IMR-90 (cell line): ENCODE measurements at regions not wholly inside any gene's neighbourhood (a gene's known extent, or its start where the extent isn't known, plus 50 kb on each side); places are given as distances from the start of the nearest gene placed in this dataset.

Experiments
- ATAC-seq: fragments of 200-7000 bp; cut with Tn5 transposase; 2 replicates; pipeline ENCODE4 v1.9.1; 2020; ENCODE audit warnings: low read depth, mild to moderate bottlenecking, moderate library complexity
- BruUV-seq: library from RNA; stranded (reverse); fragments of 400-500 nt; replicated peaks from 2 replicates; lab custom pipeline; 2021; lab: Mats Ljungman, UMichigan
- CTCF ChIA-PET: fragments of 300-600 bp; formaldehyde crosslinking; extraction: SDS; loops from one replicate; lab custom pipeline; 2021; ENCODE audit warnings: antibody characterized with exemption; lab: Yijun Ruan, JAX
- POLR2A ChIA-PET: fragments of 300-600 bp; sonication (Branson Sonifier 250); formaldehyde crosslinking; loops from one replicate; lab custom pipeline; 2022; ENCODE audit warnings: antibody characterized with exemption; ENCODE audit not compliant: unreplicated experiment; lab: Charles Lee
- DNase-seq: peaks from one replicate; pipeline ENCODE4 v3.0.0; 2013
- H2AFZ ChIP-seq: replicated peaks from 2 replicates; pipeline ENCODE3; 2013; ENCODE audit warnings: low read length, mild to moderate bottlenecking; ENCODE audit not compliant: poor library complexity
- H2AK5ac ChIP-seq: 2 replicates; pipeline ENCODE4 v1.6.1; 2013; ENCODE audit warnings: low read depth, low read length, inconsistent platforms
- H2AK9ac ChIP-seq: replicated peaks from 2 replicates; pipeline ENCODE3; 2013; ENCODE audit warnings: mild to moderate bottlenecking, low read depth, low read length, moderate library complexity; ENCODE audit not compliant: poor library complexity
- H2BK120ac ChIP-seq: 2 replicates; pipeline ENCODE4 v1.6.1; 2013; ENCODE audit warnings: low read depth, low read length, inconsistent platforms
- H2BK15ac ChIP-seq: 3 replicates; pipeline ENCODE4 v1.6.1; 2013; ENCODE audit warnings: low read depth, low read length, inconsistent platforms
- H2BK20ac ChIP-seq: 2 replicates; pipeline ENCODE4 v1.6.1; 2013; ENCODE audit warnings: low read depth, mild to moderate bottlenecking, inconsistent platforms, low read length, moderate library complexity
- H2BK5ac ChIP-seq: 2 replicates; pipeline ENCODE4 v1.6.1; 2013; ENCODE audit warnings: mild to moderate bottlenecking, low read depth, low read length, inconsistent platforms; ENCODE audit not compliant: poor library complexity, severe bottlenecking
- H3K14ac ChIP-seq: replicated peaks from 2 replicates; pipeline ENCODE4 v1.6.1; 2013; ENCODE audit warnings: low read depth, low read length, inconsistent platforms
- H3K18ac ChIP-seq: 2 replicates; pipeline ENCODE4 v1.6.1; 2013; ENCODE audit warnings: low read depth, low read length, control low read depth
- H3K23ac ChIP-seq: 2 replicates; pipeline ENCODE4 v1.6.1; 2013; ENCODE audit warnings: low read depth, low read length, inconsistent platforms
- H3K27ac ChIP-seq: 2 replicates; pipeline ENCODE4 v1.5.1; 2013; ENCODE audit warnings: mild to moderate bottlenecking, control low read depth, low read length; ENCODE audit not compliant: insufficient read depth
- H3K27me3 ChIP-seq: 2 replicates; pipeline ENCODE4 v1.6.1; 2013; ENCODE audit warnings: low read length; ENCODE audit not compliant: control insufficient read depth, insufficient read depth
- H3K36me3 ChIP-seq: 2 replicates; pipeline ENCODE4 v1.6.1; 2013; ENCODE audit warnings: low read length, mixed read lengths; ENCODE audit not compliant: control insufficient read depth, insufficient read depth
- H3K4ac ChIP-seq: 2 replicates; pipeline ENCODE4 v1.6.1; 2013; ENCODE audit warnings: low read depth, low read length, inconsistent platforms
- H3K4me1 ChIP-seq: 2 replicates; pipeline ENCODE4 v1.6.1; 2013; ENCODE audit warnings: low read length, mixed read lengths; ENCODE audit not compliant: control insufficient read depth, insufficient read depth
- H3K4me2 ChIP-seq: 2 replicates; pipeline ENCODE4 v1.6.1; 2013; ENCODE audit warnings: low read depth, mild to moderate bottlenecking, control low read depth, low read length, moderate library complexity
- H3K4me3 ChIP-seq: 2 replicates; pipeline ENCODE4 v1.5.1; 2013; ENCODE audit warnings: low read depth, mild to moderate bottlenecking, control low read depth, low read length, moderate library complexity; ENCODE audit not compliant: insufficient read depth
- H3K56ac ChIP-seq: 2 replicates; pipeline ENCODE4 v1.6.1; 2013; ENCODE audit warnings: low read length, inconsistent platforms; ENCODE audit not compliant: insufficient read depth; ENCODE audit errors: extremely low read depth
- H3K79me1 ChIP-seq, 2 experiments: 2 replicates each; pipeline ENCODE4 v1.6.1; 2013; ENCODE audit warnings: low read length in 2 of 2, inconsistent platforms in 1 of 2, low read depth in 1 of 2
- H3K9ac ChIP-seq: 2 replicates; pipeline ENCODE4 v1.6.1; 2013; ENCODE audit warnings: low read depth, low read length, control low read depth
- H3K9me1 ChIP-seq: 2 replicates; pipeline ENCODE4 v1.6.1; 2013; ENCODE audit warnings: low read length, inconsistent platforms; ENCODE audit not compliant: insufficient read depth
- H3K9me3 ChIP-seq: 2 replicates; pipeline ENCODE4 v1.6.1; 2013; ENCODE audit warnings: low read length; ENCODE audit not compliant: control insufficient read depth, insufficient read depth
- H4K20me1 ChIP-seq: 2 replicates; pipeline ENCODE4 v1.6.1; 2013; ENCODE audit warnings: low read length, inconsistent platforms; ENCODE audit not compliant: insufficient read depth
- H4K5ac ChIP-seq: 2 replicates; pipeline ENCODE4 v1.6.1; 2013; ENCODE audit warnings: mild to moderate bottlenecking, low read depth, low read length, control low read depth
- H4K8ac ChIP-seq, 2 experiments: 2 replicates each; pipeline ENCODE4 v1.6.1; 2013; ENCODE audit warnings: low read depth in 2 of 2, low read length in 2 of 2, control low read depth in 1 of 2, inconsistent platforms in 1 of 2
- H4K91ac ChIP-seq: 2 replicates; pipeline ENCODE4 v1.6.1; 2013; ENCODE audit warnings: low read depth, low read length, inconsistent platforms; ENCODE audit not compliant: insufficient read depth
- BHLHE40 ChIP-seq: fragments of 150-350 bp; IDR thresholded peaks from 2 replicates; pipeline ENCODE4 v1.6.1; 2016; ENCODE audit warnings: mild to moderate bottlenecking, low read depth, low read length
- CEBPB ChIP-seq: IDR thresholded peaks from 2 replicates; pipeline ENCODE4 v1.6.1; 2012; ENCODE audit warnings: low read depth, low read length, improper control_type of control experiment
- CHD1 ChIP-seq: IDR thresholded peaks from 2 replicates; pipeline ENCODE4 v1.6.1; 2012; ENCODE audit warnings: low read depth, low read length, improper control_type of control experiment
- MAFK ChIP-seq: IDR thresholded peaks from 2 replicates; pipeline ENCODE4 v1.6.1; 2012; ENCODE audit warnings: low read depth, low read length, improper control_type of control experiment
- MXI1 ChIP-seq: IDR thresholded peaks from 2 replicates; pipeline ENCODE4 v1.6.1; 2012; ENCODE audit warnings: low read depth, mild to moderate bottlenecking, low read length, moderate library complexity, borderline replicate concordance
- NFE2L2 ChIP-seq: fragments of 150-350 bp; IDR thresholded peaks from 2 replicates; pipeline ENCODE4 v1.6.1; 2016; ENCODE audit warnings: low read depth, mild to moderate bottlenecking, low read length
- WGBS, 2 experiments: methylation state at CpG; one replicate each; pipeline versions ENCODE4 v1.1.5 to v1.1.7; 2013; ENCODE audit warnings: missing lambda C conversion rate in 2 of 2; ENCODE audit not compliant: insufficient read length in 1 of 2; ENCODE audit errors: extremely low coverage in 2 of 2; 5-methylcytosine and 5-hydroxymethylcytosine counted together
- dilution Hi-C: fragments of 300-500 bp; cut with HindIII; formaldehyde crosslinking; loops from one replicate; pipeline ENCODE4 v1.14.3; 2018; ENCODE audit warnings: low sequenced_read_pairs; ENCODE audit not compliant: unreplicated experiment
- in situ Hi-C: fragments of 300-500 bp; cut with MboI; formaldehyde crosslinking; loops from 3 replicates; pipeline ENCODE4 v1.14.3; 2019; ENCODE audit warnings: low sequenced_read_pairs, inconsistent platforms, mixed read lengths
- intact Hi-C: fragments of 100-400 bp; cut with micrococcal nuclease; formaldehyde crosslinking; loops from 2 replicates; pipeline ENCODE4 v1.10.0; 2022

GRCh38 chr7:116377721-116378120, 121.8 kb upstream of the CAV2 start:
- dilution Hi-C loops (no loop called here), in situ Hi-C loops (no loop called here), intact Hi-C loops (loop anchor here (2.0 kb wide), 1 partner anchor 13 kb away; no protein-coding TSS in a partner anchor)
- BruUV-seq = no TSS peak
- WGBS, 2 experiments = no CpG with 5 or more reads among the region's 2 CpGs
- Histone ChIP-seq H4K20me1 (no peaks in the 10 kb centered on the region), H3K79me1 (no peaks in the 10 kb centered on the region), H2BK120ac (no peak overlapping the region), H2AFZ (no peak overlapping the region), H3K4ac (no peak overlapping the region), H4K91ac (no peak overlapping the region), H2BK20ac (no peak overlapping the region), H3K9me3 (no peaks in the 10 kb centered on the region), H3K9ac (no peak overlapping the region), H3K36me3 (no peaks in the 10 kb centered on the region), H3K4me1 (peaks cover 2% of the 10 kb centered on the region; the same call in 1 of the 2 replicates), H4K5ac (no peak overlapping the region), H3K56ac (no peak overlapping the region), H3K27me3 (no peaks in the 10 kb centered on the region), H3K23ac (no peak overlapping the region), H2AK5ac (no peak overlapping the region), H2BK15ac (peak overlapping the region; percentile 78; the same call in 1 of the 3 replicates), H3K18ac (peak overlapping the region; percentile 19; the same call in 1 of the 2 replicates), H4K8ac (no peak overlapping the region), H3K14ac (no peak overlapping the region), H2BK5ac (no peak overlapping the region), H3K27ac (no peak overlapping the region), H3K4me3 (no peak overlapping the region), H3K9me1 (no peaks in the 10 kb centered on the region), H3K4me2 (no peak overlapping the region), H2AK9ac (no peak overlapping the region)
- ChIA-PET CTCF (no interaction called here), POLR2A (interaction anchor here (0.6 kb wide), 1 partner anchor 18 kb away, joined by 4 read pairs; no protein-coding TSS in a partner anchor)
- TF ChIP-seq CEBPB (no peak), MXI1 (no peak), MAFK (no peak), BHLHE40 (no peak), NFE2L2 (no peak), CHD1 (no peak)
- no peak for DNase-seq
- no peak for ATAC-seq
